ENCODE measurements at regions not wholly inside any gene's neighbourhood (a gene's known extent, or its start where the extent isn't known, plus 50 kb on each side); places are given as distances from the start of the nearest gene placed in this dataset.
"Not testable (repeated sequence)": the region's sequence is repeated elsewhere in the genome, so short reads cannot be mapped to it uniquely, and the experiment has no call there.

GRCh38 chr16:88188171-88188895 is 194.4 kb upstream of the ZNF469 start:
- not testable (repeated sequence) for DNase-seq

DNA sequence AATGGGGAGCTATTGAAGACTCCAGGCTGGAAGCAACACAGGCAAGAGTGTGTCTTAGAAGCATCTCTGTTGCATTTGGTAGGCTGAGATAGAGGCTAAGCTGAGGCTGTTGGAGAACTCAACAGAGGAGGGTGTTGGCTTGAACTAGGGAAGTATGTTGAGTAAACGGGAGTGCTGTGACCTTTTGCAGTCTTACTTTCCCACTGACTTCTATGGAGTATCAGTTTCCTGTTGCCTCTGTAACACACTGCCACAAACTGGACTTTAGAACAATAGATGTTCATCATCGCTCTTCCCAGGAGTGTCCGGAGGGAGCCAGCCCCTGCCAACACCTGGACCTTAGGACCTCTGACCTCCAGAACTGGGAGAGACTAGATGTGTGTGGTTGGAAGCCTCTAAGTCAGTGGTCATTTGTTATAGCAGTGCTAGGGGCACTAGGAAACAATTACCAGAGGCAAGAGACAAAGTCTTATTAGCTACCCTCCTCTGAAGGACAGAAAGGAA is 192.1 kb upstream of the ZNF469 start:
- not testable (repeated sequence) for DNase-seq

GRCh38 chr16:88191168-88191567 is 191.6 kb upstream of the ZNF469 start:
- DNase-seq, result not testable (repeated sequence)

DNA sequence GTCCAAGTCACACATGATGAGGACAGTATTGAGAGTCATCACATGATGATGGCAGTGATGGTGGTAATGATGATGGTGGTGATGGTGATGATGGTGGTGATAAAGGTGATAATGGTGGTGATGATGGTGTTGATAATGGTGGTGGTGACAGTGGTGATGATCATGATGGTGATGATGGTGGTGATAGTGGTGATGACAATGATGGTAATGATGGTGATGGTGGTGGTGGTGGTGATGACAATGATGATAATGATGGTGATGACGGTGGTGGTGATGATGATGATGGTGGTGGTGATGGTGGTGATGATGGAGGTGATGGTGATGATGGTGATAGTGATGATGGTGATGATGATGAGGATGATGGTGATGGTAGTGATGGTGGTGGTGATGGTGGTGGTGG is 190.2 kb upstream of the ZNF469 start:
- DNase-seq, result no peak

DNA sequence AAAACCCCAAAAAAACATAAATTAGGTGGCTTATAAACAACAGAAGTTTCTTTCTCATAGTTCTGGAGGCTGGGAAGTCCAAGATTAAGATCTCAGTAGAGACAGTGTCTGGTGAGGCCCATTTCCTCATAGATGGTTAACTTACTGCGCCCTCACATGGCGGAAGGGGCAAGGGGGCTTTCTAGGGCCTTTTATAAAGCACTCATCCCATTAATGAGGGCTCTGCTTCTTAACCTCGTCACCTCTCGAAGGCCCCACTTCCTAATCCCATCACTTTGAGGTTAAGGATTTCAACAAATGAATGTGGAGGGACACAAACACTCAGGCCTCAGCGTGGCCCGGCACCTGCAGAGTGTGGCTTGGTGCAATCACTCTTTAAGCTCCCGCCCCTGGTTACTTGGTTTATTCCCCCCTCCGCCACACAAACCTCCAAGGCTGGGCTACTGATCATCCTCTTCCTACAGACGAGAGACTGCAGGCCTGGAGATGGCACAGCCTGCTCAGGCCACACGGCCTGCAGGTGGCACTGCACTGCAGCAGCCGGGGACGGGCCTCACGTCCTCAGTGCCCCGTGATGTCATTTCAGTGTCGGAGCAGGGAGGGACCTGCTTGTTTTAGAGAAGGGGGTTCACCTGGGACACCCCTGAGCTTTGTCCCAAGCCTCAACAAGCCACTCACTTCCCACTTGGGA is 188.9 kb upstream of the ZNF469 start:
- not testable (repeated sequence) for DNase-seq

DNA sequence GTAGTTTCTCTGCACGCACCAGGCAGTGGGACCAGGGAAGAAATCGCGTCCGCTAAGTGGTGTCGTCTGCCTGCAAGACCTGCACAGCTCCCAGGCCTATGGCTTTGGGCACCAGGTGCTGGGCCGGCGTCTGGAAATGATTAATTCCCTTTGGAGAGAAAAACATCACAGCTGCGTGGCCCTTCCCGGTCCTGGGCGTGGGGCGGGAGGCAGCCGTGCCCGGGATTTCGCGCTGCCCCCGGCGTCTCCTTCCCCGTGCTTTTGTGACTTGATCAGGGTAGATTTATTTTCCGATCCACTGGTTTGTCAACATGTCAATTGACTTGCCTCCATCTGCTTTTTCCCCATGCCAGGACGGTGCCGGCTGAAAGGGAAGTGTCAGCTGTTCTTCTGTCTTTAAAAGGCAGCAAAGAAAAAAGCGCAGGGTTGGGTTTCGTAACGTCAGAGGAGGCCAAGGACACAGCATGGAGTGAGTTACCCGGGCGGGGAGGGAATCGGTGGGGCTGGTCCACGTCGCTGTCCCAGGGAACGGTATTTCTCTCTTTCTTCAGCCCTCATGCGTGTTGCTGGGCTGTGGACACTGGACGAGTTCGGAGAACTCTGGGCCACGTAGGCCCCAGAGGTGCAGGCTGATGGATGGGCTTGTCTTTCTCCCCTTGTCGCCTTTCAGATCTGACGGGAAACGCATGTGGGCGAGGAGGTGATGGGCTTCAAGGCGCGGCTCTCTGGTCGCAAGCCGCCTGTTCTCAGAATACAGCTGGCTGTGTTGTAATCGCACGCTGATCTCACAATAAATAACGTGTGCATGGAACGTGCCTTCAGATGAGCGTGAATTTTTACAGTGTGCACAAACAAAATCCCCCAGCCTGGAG is 188.1 kb upstream of the ZNF469 start:
- no peak for DNase-seq

DNA sequence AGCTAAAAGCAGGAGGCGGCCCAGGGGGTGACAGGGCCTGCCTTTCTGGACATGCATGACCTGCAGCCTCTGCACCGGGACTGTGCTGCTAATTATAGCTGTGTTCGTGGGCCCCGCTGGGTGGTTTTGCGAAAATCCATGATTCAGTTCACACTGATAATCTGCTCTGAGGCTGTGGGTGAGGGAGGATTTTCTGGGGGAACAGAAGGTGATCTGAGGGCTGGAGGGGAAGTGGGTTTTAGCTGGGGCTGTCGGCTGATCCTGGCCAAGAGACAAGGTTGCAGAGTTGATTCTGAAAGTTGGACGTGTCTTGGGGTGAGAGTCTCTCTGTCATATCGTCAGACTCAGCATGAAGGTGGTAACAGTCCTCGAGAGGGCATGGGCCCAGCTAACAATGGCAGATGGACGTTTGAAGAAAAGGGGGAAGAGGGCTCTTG is 187.5 kb upstream of the ZNF469 start:
- no peak for DNase-seq

DNA sequence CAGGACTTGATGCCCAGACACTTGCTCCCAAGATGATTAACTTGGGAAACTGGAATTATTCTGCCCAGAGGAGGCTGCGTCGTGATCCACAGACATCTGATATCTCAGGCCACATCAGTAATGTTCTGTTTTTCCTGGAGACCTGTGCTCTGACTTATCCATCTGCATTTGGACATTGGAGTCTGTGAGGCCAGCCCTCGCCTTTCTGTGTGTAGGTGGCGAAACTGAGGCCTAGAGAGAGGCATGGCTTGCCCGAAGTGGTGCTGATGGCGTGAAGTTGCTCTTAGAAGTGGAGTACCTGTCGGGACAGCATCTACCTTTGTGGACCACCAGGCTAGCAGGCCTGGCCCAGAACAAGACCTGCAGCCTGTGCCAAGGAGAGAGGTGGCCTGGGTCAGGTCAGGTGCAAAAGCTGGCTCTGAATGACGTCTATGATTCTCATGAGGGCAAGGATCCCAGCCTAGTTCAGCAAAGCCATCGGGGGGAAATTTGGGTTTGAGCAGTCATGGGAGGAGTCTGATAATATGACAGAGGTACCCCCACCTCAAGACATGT is 186.8 kb upstream of the ZNF469 start:
- DNase-seq, result no peak

- DNase-seq, result no peak
Observed at GRCh38 chr16:88196471-88197400, 186.0 kb upstream of the ZNF469 start.

GRCh38 chr16:88197481-88198456 is 185.0 kb upstream of the ZNF469 start:
- DNase-seq, result no peak

DNA sequence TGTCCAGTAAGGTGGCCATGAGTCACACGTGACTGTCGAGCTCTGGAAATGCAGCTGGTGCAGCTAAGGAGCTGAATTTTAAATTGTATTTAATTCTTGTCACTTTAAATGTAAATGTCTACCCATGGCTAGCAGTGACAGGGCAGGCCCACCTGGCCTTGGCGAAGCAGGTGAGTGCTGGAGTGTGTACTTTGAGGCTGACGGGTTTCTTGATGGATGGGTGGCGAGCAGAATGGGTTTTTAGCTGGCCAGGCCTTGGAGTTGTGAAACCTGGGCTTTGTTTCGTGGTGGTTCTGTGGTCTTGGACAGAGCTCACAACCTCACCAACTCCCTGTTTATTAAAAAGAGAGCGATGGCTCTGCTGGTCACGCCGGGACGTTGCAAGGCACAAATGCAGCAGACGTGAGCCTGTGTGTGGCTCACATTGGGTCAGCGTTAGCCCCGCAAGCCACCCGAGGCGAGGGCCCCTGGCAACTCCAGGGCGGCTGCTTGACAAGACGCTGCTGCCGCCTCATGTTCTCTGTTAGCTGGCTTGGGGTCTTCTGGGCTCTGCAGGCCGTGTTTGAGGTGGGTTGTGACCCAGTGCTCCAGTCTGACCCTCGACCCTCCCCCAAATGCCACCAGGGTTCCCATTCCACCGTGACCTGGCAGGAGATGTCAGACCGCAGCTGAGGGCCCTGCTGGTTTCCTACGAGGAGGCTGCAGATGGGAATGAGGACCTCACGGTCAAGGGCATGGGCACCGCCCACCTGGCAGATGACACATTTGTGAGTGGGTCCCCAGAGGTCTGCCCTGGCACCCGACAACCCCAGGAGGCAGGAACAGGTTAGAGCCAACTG is 184.1 kb upstream of the ZNF469 start:
- not testable (repeated sequence) for DNase-seq

GRCh38 chr16:88199296-88200153 is 183.2 kb upstream of the ZNF469 start:
- DNase-seq, result not testable (repeated sequence)

DNA sequence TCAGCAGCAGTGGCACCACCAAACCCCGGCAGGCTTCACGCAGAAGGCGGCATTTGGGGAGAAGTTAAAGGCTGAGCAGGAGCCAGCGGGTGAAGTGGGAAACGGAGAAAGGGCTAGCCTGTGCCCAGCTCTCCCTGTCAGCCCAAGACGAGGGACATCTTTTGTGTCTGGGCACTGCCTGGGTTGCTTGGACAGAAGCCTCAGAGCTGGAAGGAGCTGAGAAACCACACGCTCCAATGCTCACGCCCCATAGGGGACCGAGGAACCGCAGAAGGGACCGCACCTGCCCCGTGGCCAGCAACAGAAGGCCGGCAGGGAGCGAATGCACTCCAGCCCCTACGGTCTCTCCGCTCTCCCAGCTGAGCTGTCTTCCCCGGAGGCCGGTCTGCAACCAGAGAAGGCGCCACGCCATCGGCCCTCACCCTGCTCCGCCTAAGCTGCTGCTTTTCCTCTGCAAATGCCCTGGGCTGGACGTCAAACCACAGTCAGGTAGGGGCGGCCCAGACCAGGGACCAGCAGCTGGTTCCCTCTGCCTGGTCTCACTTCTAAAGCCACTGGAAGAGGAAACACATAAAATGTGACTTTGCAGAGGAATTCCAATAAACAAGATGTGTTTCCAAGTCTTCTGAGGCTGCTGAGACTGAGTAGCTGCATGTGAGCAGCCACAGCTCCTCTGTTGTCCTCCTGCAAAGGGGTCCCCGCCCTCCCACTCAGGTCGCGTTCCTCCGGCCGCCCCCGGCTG is 182.4 kb upstream of the ZNF469 start:
- DNase-seq, result not testable (repeated sequence)

DNA sequence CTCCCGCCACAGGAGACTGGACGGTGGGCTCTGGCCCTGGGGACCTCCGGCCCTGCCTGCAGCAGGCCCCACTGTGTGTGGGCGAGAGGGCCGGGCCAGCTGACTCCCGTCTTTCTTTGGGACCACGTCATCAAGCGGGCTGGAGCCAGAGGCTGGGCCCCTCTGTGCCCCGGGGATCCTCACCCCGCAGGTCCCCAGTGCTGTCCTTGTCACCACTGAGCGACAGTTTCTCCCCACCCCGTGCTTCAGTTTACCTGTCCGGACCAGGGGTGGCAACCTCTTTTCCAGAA is 181.9 kb upstream of the ZNF469 start:
- no peak for DNase-seq

DNA sequence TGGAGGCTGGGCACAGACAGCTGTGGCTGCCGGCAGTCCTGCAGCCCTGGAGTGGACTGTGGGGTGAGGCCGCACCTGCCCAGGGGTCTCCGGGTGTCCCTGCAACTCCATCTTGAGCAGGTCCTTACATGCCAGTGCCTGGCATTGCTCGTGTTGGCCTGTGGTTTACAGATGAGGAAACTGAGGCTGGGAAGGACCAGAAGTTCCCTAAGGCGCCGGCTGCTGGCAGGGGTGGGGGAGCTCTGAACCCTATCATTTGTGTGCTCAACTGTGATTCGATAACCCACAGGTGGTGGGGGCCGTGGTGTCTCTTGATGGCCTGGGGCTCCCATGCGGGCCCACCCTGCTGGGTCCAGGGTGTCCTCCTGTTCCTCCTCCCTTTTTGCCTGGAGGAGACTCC is 181.1 kb upstream of the ZNF469 start:
- DNase-seq, result not testable (repeated sequence)

DNA sequence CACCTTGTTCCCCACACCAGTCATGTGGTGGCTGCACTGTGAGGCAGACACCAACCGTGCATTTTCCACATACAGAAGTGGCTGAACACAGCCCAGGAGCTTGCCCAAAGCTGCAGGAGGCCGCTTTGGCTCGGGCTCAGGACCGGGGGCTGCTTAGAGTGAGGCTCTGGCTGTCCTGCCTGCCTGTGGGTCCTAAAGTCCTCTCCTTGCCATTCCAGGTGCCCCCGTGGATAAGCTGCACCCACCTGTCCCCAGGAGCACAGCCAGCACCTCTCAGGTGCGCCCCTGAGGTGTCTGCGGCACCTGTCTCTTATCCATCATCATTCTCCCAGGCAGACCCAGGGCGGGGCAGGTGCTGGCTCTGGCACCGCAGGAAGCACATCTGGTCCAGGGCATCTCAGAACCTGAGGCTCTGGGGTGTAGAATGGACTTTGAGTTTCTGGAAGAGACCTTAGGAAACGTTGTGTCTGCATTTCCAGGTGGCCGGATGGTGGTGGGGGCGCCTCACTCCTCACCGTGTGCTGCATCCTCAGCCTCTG is 180.5 kb upstream of the ZNF469 start:
- no peak for DNase-seq

DNA sequence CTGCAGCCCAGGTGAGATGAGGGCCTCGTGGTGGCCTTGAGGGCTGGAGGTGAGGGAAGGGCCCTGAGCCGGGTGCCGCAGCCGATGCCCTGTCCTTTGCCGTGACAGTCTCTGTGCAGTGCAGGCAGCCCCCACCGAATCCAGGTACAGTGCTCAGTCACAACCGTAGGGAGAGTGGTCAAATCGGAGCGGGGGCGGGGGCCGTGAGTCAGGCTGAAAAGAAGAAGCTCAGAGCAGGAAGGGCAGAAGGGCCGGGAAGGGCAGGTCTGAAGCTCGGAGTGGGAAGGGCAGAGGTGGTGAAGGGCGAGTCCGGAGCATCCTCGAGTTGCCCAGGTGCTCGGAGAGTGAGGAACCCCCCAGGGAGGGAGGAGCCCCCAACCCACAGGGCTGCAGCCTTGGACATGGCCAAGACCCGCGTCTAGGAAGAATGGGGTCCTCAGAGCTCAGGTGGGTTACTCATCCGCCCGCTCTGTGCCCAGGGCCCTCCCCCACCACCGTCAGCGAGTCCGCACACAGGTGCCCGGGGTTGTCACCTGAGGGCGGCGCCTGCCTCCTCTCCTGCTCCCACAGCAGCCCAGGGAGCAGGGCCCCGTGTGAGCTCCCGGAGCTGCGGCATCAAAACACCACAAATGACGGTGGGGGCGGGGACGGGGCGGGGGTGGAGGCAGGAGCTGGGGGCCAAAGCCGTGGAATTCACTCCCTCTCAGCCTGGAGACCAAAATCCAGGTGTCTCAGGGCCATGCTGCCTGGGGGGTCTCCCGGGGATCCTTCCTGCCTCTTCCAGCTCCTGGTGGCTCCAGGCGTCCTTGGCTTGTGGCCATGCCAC is 179.7 kb upstream of the ZNF469 start:
- DNase-seq, result not testable (repeated sequence)
